ENCODE measurements at regions not wholly inside any gene's neighbourhood (a gene's known extent, or its start where the extent isn't known, plus 50 kb on each side); places are given as distances from the start of the nearest gene placed in this dataset.

- Mint-ChIP-seq H3K4me3 (no peak overlapping the region), H3K27ac (ENCODE audit: unreplicated experiment) (no peak overlapping the region), H3K36me3 (ENCODE audit: low read depth) (no peaks in the 10 kb centered on the region), H3K27me3 (ENCODE audit: low read depth) (peaks cover 3% of the 10 kb centered on the region), H3K9me3 (no peaks in the 10 kb centered on the region), H3K4me1 (peaks cover 11% of the 10 kb centered on the region)
- no peak for DNase-seq (ENCODE audit: low read depth, low spot score)
- no peak for TF ChIP-seq CTCF (conservative IDR thresholded peaks at IDR 0.05)
Measured at GRCh38 chr6:3512832-3513231, 56.0 kb upstream of the SLC22A23 start.

- H3K27me3 Mint-ChIP-seq (ENCODE audit: low read depth): peaks cover 3% of the 10 kb centered on the region
- no peak overlapping the region for H3K4me3 Mint-ChIP-seq
- no peaks in the 10 kb centered on the region for H3K9me3 Mint-ChIP-seq
- TF ChIP-seq CTCF (conservative IDR thresholded peaks at IDR 0.05): no peak
- H3K27ac Mint-ChIP-seq (ENCODE audit: unreplicated experiment): no peak overlapping the region
- H3K4me1 Mint-ChIP-seq: peaks cover 11% of the 10 kb centered on the region
- H3K36me3 Mint-ChIP-seq (ENCODE audit: low read depth): no peaks in the 10 kb centered on the region
- DNase-seq (ENCODE audit: low read depth, low spot score): no peak
Measured at GRCh38 chr6:3510617-3511016, 53.8 kb upstream of the SLC22A23 start.

GRCh38 chr6:3510178-3510577 is 53.3 kb upstream of the SLC22A23 start:
- Mint-ChIP-seq H3K27me3 (ENCODE audit: low read depth) (peaks cover 3% of the 10 kb centered on the region), H3K27ac (ENCODE audit: unreplicated experiment) (no peak overlapping the region), H3K36me3 (ENCODE audit: low read depth) (no peaks in the 10 kb centered on the region), H3K9me3 (no peaks in the 10 kb centered on the region), H3K4me3 (no peak overlapping the region), H3K4me1 (peaks cover 11% of the 10 kb centered on the region)
- TF ChIP-seq CTCF (conservative IDR thresholded peaks at IDR 0.05): no peak
- DNase-seq (ENCODE audit: low read depth, low spot score): no peak

GRCh38 chr6:3509336-3509735 is 52.5 kb upstream of the SLC22A23 start:
- no peak overlapping the region for H3K27ac Mint-ChIP-seq (ENCODE audit: unreplicated experiment)
- peaks cover 4% of the 10 kb centered on the region for H3K9me3 Mint-ChIP-seq
- no peaks in the 10 kb centered on the region for H3K27me3 Mint-ChIP-seq (ENCODE audit: low read depth)
- H3K36me3 Mint-ChIP-seq (ENCODE audit: low read depth): no peaks in the 10 kb centered on the region
- peaks cover 11% of the 10 kb centered on the region for H3K4me1 Mint-ChIP-seq
- H3K4me3 Mint-ChIP-seq: no peak overlapping the region
- no peak for DNase-seq (ENCODE audit: low read depth, low spot score)
- no peak for TF ChIP-seq CTCF (conservative IDR thresholded peaks at IDR 0.05)

- Mint-ChIP-seq H3K9me3 (peaks cover 4% of the 10 kb centered on the region), H3K36me3 (ENCODE audit: low read depth) (no peaks in the 10 kb centered on the region), H3K27me3 (ENCODE audit: low read depth) (no peaks in the 10 kb centered on the region), H3K4me1 (peaks cover 20% of the 10 kb centered on the region), H3K27ac (ENCODE audit: unreplicated experiment) (no peak overlapping the region), H3K4me3 (no peak overlapping the region)
- no peak for DNase-seq (ENCODE audit: low read depth, low spot score)
- no peak for TF ChIP-seq CTCF (conservative IDR thresholded peaks at IDR 0.05)
Measured at GRCh38 chr6:3506751-3507383, 50.0 kb upstream of the SLC22A23 start.
